HepG2 (cell line): ENCODE measurements at regions not wholly inside any gene's neighbourhood (a gene's known extent, or its start where the extent isn't known, plus 50 kb on each side); places are given as distances from the start of the nearest gene placed in this dataset.

ENCODE experiments used
- ATAC-seq: fragments of 200-7000 bp; cut with Tn5 transposase; 3 replicates; pipeline ENCODE4 v1.9.1; 2020; ENCODE audit warnings: mild to moderate bottlenecking, moderate library complexity
- BruUV-seq: library from RNA; stranded (reverse); fragments of 400-500 nt; replicated peaks from 2 replicates; lab custom pipeline; 2021; lab: Mats Ljungman, UMichigan
- CTCF ChIA-PET: fragments of 300-600 bp; formaldehyde crosslinking; extraction: SDS; loops from one replicate; lab custom pipeline; 2021; ENCODE audit warnings: low total read pairs, inconsistent platforms, low intra/inter-chr PET ratio; lab: Yijun Ruan, JAX
- POLR2A ChIA-PET: fragments of 350-600 bp; sonication (Branson Sonifier 250); formaldehyde crosslinking; loops from one replicate; lab custom pipeline; 2020; ENCODE audit warnings: antibody characterized with exemption, inconsistent platforms; lab: Yijun Ruan, JAX
- DNase-seq: peaks from one replicate; pipeline ENCODE4 v3.0.0-alpha.2; 2015; ENCODE audit warnings: low spot score
- FAIRE-seq: peaks from 3 replicates; lab custom pipeline; 2011; peaks lifted over from hg19 to GRCh38; lab: Jason Lieb, UNC
- H2AFZ ChIP-seq: one replicate; pipeline ENCODE4 v1.6.1; 2011; ENCODE audit warnings: low read length, inconsistent platforms
- H3K27ac ChIP-seq: fragments of 300-600 bp; 3 replicates; pipeline ENCODE4 v1.8.0; 2011; ENCODE audit warnings: mixed run types, mild to moderate bottlenecking, mixed read lengths, low read length, inconsistent platforms; ENCODE audit not compliant: insufficient read depth; ENCODE audit errors: extremely low read length
- H3K27me3 ChIP-seq, 2 experiments: fragments of 200-600 bp in 1 of 2; 2 replicates in 1 of 2; 3 replicates in 1 of 2; pipeline versions ENCODE4 v1.6.0 to v1.8.0; 2011; ENCODE audit warnings: low read length in 2 of 2, mild to moderate bottlenecking in 2 of 2, moderate library complexity in 2 of 2, inconsistent platforms in 1 of 2; ENCODE audit not compliant: insufficient read depth in 2 of 2, control insufficient read depth in 1 of 2
- H3K36me3 ChIP-seq, 2 experiments: fragments of 200-600 bp in 1 of 2; replicated peaks in 1 of 2; 2 replicates in 1 of 2; 3 replicates in 1 of 2; pipeline versions ENCODE4 v1.5.1 to v1.8.0; 2011; ENCODE audit warnings: low read length in 2 of 2, inconsistent platforms in 1 of 2; ENCODE audit not compliant: insufficient read depth in 2 of 2, control insufficient read depth in 1 of 2
- H3K4me1 ChIP-seq: 2 replicates; pipeline ENCODE4 v1.5.1; 2012; ENCODE audit warnings: low read length, inconsistent platforms; ENCODE audit not compliant: insufficient read depth
- H3K4me2 ChIP-seq: 2 replicates; pipeline ENCODE4 v1.6.0; 2011; ENCODE audit warnings: low read depth, low read length, inconsistent platforms
- H3K4me3 ChIP-seq, 3 experiments: fragments of 200-600 bp in 1 of 3; sonication (generic), shearing (Covaris generic) in 1 of 3; replicated peaks in 1 of 3; 2 replicates each; pipeline ENCODE4 v1.5.1; 2011 to 2016; ENCODE audit warnings: low read length in 3 of 3, inconsistent platforms in 2 of 3, low read depth in 2 of 3, mild to moderate bottlenecking in 2 of 3, control low read depth in 1 of 3, mixed read lengths in 1 of 3; ENCODE audit not compliant: insufficient read depth in 1 of 3
- H3K79me2 ChIP-seq: one replicate; pipeline ENCODE4 v1.6.1; 2011; ENCODE audit warnings: low read length, inconsistent platforms; ENCODE audit not compliant: insufficient read depth
- H3K9ac ChIP-seq: 2 replicates; pipeline ENCODE4 v1.6.0; 2011; ENCODE audit warnings: mild to moderate bottlenecking, low read depth, low read length, inconsistent platforms; ENCODE audit not compliant: insufficient read depth
- H3K9me3 ChIP-seq: 2 replicates; pipeline ENCODE4 v1.5.1; 2012; ENCODE audit warnings: mild to moderate bottlenecking, low read length
- H4K20me1 ChIP-seq: 2 replicates; pipeline ENCODE4 v1.6.0; 2011; ENCODE audit warnings: inconsistent platforms, mild to moderate bottlenecking, low read length, moderate library complexity; ENCODE audit not compliant: insufficient read depth
- ATAD3A ChIP-seq: sonication (generic); formaldehyde crosslinking; IDR thresholded peaks from 2 replicates; pipeline ENCODE4 v1.4.0; 2020; ENCODE audit warnings: missing genetic modification reagents
- CBX2 ChIP-seq, 2 experiments: fragments of 200-600 bp in 1 of 2; sonication (generic); formaldehyde crosslinking in 1 of 2; IDR thresholded peaks; 2 replicates each; pipeline versions ENCODE4 v1.7.0 to v1.8.1; 2018 to 2022; ENCODE audit warnings: low read depth in 2 of 2, low read length in 1 of 2, mild to moderate bottlenecking in 1 of 2, missing genetic modification reagents in 1 of 2
- HCFC1 ChIP-seq: fragments of 150-350 bp; IDR thresholded peaks from 2 replicates; pipeline ENCODE4 v1.6.1; 2014; ENCODE audit warnings: low read depth, low read length
- IKZF1 ChIP-seq: fragments of 450-650 bp; IDR thresholded peaks from 2 replicates; pipeline ENCODE4 v1.7.1; 2016
- PRMT3 ChIP-seq: sonication (generic); formaldehyde crosslinking; IDR thresholded peaks from 2 replicates; pipeline ENCODE4 v1.8.1; 2022; ENCODE audit warnings: low read depth, mild to moderate bottlenecking, moderate library complexity, missing genetic modification reagents, borderline replicate concordance
- SOX6 ChIP-seq, 2 experiments: fragments of 450-650 bp in 1 of 2; sonication (generic) in 1 of 2; formaldehyde crosslinking in 1 of 2; IDR thresholded peaks; 2 replicates each; pipeline versions ENCODE4 v1.4.0 to v1.6.1; 2017 to 2020; ENCODE audit warnings: antibody characterized with exemption in 1 of 2, mild to moderate bottlenecking in 1 of 2, missing genetic modification reagents in 1 of 2
- WGBS: methylation state at CpG from one replicate; pipeline ENCODE4 v1.1.6; 2017; ENCODE audit warnings: low lambda C conversion rate; 5-methylcytosine and 5-hydroxymethylcytosine counted together
- in situ Hi-C: cut with HindIII; loops from 2 replicates; pipeline ENCODE4 v1.10.0; 2017; ENCODE audit warnings: low pct_unique_long_range_greater_than_20kb; ENCODE audit not compliant: extremely low pct_ligation_motif_present
- intact Hi-C: fragments of 100-400 bp; cut with micrococcal nuclease; formaldehyde crosslinking; loops from one replicate; pipeline ENCODE4 v1.10.0; 2022; ENCODE audit not compliant: unreplicated experiment
- TF ChIP-seq, protein P1 (sequence below): sonication (generic); formaldehyde crosslinking; conservative IDR thresholded peaks from 2 replicates; pipeline ENCODE4 v1.4.0; 2020; ENCODE audit warnings: mild to moderate bottlenecking, missing genetic modification reagents, moderate library complexity
- TF ChIP-seq, protein P2 (sequence below): sonication (generic); formaldehyde crosslinking; IDR thresholded peaks from 2 replicates; pipeline ENCODE4 v1.4.0; 2020; ENCODE audit warnings: mild to moderate bottlenecking, missing genetic modification reagents

DNA sequence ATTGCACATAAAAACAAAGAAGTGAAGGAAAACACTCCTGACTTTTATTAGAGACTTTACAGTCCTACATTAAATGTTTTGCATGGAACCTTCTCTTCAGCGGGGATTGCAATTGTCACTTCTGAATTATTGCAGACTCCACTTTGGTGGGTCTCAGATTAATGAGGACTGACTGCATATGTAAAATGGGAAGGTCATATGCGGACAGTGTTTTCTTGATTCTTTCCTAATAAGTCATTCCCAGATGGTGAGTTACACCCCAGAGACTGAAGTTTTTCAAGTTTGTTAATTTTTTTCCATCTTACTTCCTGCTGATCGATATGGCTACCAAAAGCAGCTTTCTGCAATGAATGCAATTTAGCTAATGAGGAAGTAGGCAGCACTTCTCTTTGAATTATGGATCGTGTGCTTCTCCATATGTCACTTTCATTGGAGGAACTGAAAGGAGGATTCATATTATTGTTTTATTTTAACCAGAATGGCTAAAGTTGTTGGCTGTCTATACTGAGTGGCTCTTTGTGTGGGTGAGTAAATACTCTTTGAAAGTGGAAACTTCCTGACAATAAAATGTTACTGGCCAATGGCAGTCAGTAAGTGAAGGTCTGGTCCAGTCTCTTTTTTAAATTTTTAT lies 119.3 kb upstream of the CLNK start:
- no peak overlapping the region for H3K9ac ChIP-seq
- CTCF ChIA-PET: no interaction called here
- no TSS peak for BruUV-seq
- no peak overlapping the region for H3K4me3 ChIP-seq
- no peaks in the 10 kb centered on the region for H3K27me3 ChIP-seq
- POLR2A ChIA-PET: no interaction called here
- H3K79me2 ChIP-seq: no peaks in the 10 kb centered on the region
- no peak for ATAC-seq
- intact Hi-C loops: no loop called here
- in situ Hi-C loops: no loop called here
- FAIRE-seq: no peak
- no peak overlapping the region for H3K27ac ChIP-seq
- H3K36me3 ChIP-seq: no peaks in the 10 kb centered on the region
- no peak overlapping the region for H3K4me2 ChIP-seq
- 3% methylated on average over 4 of the region's 4 CpGs for WGBS
- no peak for DNase-seq
- H4K20me1 ChIP-seq: no peaks in the 10 kb centered on the region
- TF ChIP-seq, protein P1, sequence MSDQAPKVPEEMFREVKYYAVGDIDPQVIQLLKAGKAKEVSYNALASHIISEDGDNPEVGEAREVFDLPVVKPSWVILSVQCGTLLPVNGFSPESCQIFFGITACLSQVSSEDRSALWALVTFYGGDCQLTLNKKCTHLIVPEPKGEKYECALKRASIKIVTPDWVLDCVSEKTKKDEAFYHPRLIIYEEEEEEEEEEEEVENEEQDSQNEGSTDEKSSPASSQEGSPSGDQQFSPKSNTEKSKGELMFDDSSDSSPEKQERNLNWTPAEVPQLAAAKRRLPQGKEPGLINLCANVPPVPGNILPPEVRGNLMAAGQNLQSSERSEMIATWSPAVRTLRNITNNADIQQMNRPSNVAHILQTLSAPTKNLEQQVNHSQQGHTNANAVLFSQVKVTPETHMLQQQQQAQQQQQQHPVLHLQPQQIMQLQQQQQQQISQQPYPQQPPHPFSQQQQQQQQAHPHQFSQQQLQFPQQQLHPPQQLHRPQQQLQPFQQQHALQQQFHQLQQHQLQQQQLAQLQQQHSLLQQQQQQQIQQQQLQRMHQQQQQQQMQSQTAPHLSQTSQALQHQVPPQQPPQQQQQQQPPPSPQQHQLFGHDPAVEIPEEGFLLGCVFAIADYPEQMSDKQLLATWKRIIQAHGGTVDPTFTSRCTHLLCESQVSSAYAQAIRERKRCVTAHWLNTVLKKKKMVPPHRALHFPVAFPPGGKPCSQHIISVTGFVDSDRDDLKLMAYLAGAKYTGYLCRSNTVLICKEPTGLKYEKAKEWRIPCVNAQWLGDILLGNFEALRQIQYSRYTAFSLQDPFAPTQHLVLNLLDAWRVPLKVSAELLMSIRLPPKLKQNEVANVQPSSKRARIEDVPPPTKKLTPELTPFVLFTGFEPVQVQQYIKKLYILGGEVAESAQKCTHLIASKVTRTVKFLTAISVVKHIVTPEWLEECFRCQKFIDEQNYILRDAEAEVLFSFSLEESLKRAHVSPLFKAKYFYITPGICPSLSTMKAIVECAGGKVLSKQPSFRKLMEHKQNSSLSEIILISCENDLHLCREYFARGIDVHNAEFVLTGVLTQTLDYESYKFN: no peak
- TF ChIP-seq, protein P2, sequence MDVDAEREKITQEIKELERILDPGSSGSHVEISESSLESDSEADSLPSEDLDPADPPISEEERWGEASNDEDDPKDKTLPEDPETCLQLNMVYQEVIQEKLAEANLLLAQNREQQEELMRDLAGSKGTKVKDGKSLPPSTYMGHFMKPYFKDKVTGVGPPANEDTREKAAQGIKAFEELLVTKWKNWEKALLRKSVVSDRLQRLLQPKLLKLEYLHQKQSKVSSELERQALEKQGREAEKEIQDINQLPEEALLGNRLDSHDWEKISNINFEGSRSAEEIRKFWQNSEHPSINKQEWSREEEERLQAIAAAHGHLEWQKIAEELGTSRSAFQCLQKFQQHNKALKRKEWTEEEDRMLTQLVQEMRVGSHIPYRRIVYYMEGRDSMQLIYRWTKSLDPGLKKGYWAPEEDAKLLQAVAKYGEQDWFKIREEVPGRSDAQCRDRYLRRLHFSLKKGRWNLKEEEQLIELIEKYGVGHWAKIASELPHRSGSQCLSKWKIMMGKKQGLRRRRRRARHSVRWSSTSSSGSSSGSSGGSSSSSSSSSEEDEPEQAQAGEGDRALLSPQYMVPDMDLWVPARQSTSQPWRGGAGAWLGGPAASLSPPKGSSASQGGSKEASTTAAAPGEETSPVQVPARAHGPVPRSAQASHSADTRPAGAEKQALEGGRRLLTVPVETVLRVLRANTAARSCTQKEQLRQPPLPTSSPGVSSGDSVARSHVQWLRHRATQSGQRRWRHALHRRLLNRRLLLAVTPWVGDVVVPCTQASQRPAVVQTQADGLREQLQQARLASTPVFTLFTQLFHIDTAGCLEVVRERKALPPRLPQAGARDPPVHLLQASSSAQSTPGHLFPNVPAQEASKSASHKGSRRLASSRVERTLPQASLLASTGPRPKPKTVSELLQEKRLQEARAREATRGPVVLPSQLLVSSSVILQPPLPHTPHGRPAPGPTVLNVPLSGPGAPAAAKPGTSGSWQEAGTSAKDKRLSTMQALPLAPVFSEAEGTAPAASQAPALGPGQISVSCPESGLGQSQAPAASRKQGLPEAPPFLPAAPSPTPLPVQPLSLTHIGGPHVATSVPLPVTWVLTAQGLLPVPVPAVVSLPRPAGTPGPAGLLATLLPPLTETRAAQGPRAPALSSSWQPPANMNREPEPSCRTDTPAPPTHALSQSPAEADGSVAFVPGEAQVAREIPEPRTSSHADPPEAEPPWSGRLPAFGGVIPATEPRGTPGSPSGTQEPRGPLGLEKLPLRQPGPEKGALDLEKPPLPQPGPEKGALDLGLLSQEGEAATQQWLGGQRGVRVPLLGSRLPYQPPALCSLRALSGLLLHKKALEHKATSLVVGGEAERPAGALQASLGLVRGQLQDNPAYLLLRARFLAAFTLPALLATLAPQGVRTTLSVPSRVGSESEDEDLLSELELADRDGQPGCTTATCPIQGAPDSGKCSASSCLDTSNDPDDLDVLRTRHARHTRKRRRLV (CRISPR knock-in tag): no peak
- TF ChIP-seq HCFC1: no peak
- TF ChIP-seq ATAD3A (CRISPR knock-in tag): no peak
- TF ChIP-seq CBX2 (IDR thresholded peaks at IDR 0.05; ENCODE audit: low read depth, low read length): no peak
- no peak for TF ChIP-seq CBX2 (CRISPR knock-in tag; IDR thresholded peaks at IDR 0.05; ENCODE audit: low read depth)
- TF ChIP-seq SOX6 (IDR thresholded peaks at IDR 0.05): no peak
- no peak for TF ChIP-seq SOX6 (CRISPR knock-in tag; IDR thresholded peaks at IDR 0.05)
- no peak for TF ChIP-seq IKZF1
- TF ChIP-seq PRMT3 (CRISPR knock-in tag): no peak
- TF ChIP-seq, all 625 proteins: peak for 0
- no peaks in the 10 kb centered on the region for H3K4me1 ChIP-seq
- peaks cover 37% of the 10 kb centered on the region for H3K9me3 ChIP-seq
- H2AFZ ChIP-seq: no peak overlapping the region
